ENCODE measurements at regions not wholly inside any gene's neighbourhood (a gene's known extent, or its start where the extent isn't known, plus 50 kb on each side); places are given as distances from the start of the nearest gene placed in this dataset.

DNA sequence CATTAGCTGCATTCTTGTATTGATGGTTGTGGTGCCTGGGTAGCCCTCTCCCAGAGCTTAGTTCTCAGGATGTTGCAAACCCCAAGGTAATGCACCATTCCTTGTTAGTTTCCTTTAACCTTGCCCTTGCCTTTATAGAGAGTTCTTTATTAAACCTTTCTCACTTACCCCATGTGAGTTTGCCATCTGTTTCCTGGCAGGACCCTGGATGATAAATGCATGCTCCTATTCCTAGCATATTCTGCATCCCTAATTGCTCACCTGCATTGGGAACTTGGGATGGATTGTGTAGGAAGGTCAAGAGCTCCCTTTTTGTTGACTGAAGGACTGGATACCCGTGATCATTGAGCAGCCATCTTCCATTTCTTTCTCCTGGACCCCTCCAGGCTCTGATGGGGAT, 59.9 kb upstream of the AP1S2 start:
- no peak for DNase-seq

DNA sequence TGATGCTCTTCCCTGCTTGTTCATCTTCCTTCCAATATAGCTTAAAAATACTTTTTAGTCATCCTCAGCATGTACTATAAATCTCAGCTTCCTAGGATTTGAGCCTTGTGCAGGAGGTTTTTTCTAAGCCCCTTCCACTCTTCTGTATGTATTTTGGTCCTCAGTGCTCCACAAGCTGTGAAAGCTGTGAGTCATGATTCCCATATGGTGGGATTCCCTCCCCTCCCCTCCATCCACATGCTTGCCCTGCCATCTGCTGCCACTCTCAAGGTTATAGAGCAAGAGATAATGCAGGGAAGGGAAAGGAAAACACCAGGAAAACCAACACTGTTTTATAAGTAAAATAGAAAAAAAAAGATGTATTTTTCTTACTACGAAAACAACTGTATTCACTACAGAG, 58.5 kb upstream of the AP1S2 start:
- DNase-seq: no peak

DNA sequence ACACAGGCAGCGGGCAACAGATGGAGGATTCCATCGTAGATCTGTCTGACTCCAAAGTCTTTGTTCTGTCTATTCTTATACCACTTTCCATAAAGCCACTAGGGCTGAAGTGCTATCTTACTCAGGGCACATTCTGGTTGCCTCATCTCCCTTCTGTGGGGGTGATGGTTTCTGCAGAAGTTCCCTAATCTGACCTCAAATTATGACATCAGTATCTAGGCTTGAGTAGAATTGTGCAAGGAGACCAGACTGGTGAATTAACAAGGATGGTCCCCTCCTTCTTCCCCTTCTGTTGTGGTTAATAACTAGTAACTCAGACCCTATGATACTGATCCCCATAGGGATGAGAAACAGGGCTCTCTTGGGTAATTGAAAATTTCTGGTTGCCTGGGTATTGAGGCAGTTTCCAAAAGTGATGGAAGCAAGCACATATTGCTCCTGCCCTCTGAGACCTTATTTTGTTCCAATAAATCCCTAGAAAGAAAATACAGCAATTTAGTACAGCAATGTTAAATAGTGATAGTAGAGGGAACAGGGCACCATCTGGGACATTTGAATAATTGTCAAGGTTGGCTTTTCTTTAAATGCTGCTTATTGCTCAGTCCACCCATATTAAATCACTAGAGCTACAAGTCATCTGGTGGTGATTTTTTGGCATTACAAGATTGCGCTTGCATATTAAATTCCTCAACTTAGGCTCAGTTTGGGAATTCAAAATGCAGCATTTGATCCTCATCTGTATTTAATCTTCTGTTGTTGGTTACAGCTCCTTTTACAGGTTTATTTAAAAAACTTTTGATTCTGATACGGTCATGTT, 57.3 kb upstream of the AP1S2 start:
- DNase-seq: no peak

DNA sequence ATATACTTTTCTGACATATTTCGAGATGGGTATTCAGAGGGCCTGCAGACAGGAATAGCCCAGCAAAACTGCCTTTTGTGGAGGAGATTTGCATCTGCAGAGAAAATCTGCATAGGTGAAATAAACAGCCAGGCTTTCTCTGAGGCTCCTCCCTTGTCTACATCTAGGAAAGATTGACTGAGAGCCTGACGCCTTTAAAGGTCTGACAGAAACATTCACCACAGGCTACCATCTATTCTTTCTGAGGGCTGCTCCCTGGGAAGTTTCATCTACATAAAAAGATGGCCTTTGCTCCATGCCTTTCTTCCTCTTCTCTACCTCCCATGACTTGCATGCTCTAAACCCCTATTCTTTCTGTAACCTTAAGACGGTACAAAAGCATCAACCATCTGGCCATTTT, 55.0 kb upstream of the AP1S2 start:
- DNase-seq: no peak

DNA sequence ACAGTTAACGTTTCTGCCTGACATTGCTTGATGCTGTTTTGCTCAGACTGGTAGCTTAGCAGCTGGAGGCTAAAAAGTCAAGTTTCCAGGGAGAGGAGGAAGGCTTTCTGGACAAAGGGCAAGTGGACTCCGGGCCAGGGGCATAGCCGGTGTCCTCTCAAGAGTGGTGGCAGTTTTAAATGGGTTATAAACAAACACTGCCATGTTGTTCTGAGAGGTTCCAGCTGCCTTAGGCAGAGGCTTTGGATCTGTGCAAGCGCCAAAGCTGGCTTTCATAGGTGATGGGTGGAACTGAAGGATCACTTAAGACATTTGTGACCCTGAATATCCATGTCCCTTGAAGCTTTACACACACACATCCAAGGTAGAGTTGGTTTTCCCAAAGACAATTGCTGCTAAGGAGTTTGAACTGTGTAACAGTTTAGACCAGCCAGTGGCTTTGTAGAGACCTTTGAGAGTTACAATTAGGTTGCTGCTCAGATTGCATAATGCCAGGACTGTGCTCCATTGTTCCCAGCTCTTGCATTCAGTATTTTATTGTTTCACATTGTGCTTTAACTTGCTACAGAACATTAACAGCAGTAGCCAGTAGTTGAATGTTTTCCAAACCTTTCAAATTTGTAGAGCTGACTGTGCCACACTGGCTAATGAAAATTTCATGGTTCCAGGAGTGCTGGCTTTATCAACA, 54.1 kb upstream of the AP1S2 start:
- no peak for DNase-seq

DNA sequence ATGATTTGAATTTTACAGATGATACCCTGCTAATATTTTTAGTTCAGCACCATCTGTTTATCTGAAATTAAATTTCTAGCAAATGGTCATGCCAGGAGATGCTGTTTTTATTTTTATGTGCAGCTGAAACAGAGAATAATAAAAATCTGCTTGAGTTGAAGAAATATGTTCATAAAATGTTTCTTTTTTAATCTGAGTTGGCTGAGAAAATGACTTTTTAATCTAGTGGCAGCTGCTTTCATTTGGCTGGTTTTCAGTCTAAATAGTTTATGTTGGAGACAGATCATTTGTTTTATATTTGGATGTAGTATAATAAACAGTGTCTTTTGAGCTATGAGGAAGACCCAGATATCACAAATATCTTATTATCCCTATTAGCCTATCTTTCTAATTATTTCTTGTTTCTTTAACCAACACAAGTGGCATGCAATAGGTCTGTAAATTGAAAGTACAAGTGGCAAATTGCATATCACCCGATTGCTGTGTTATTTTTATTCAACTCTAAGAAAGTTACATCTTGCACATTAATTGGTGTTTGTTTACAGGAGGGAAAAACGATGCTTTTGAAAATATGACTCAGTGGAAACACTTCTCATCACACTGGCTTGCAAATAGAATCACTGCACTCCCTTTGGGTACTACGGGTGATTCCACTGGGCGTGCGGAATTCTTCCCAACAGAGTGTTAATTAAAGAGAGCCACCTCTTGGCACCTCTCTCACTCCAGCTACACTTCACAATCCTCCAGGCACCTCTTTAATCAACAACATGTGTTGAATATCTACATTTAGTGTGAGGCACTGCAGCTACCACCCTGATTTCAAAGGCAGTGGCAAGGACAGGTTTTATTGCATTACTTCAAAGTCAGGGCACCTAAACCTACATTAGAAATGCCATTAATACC, 51.7 kb upstream of the AP1S2 start:
- DNase-seq: no peak

Measured in stimulated activated CD4-positive, alpha-beta T cell treated with anti-CD3 and anti-CD28 coated beads, Interleukin-4, amount 100 ng/mL, for 4 hours (primary cell).